NCI-H748 (cell line): ENCODE measurements at regions not wholly inside any gene's neighbourhood (a gene's known extent, or its start where the extent isn't known, plus 50 kb on each side); places are given as distances from the start of the nearest gene placed in this dataset.

Experiments
- DNase-seq: peaks from one replicate; lab custom pipeline; 2025; ENCODE audit not compliant: unreplicated experiment; lab: John Stamatoyannopoulos, UW

DNA sequence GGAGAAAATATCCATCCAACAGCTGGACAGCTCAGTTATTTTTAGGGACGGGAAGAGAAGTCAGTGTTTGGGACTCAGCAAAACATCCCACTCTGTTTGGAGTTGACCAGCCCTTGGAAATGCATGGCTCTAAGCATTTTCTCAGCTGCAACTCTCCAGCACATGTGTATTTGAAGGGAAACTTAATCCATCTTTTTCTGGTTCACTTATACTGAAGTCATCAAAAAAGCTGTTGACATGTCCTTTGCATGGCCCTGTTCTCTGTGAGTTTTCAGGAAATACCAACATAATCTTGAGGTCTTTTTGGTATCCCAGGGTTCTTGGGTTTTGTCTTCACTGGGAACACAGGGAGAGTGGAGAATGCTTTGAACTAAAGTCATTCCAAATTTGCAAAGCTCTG is 91.9 kb upstream of the CELF4 start:
- DNase-seq: no peak

GRCh38 chr18:37654731-37655369 is 89.3 kb upstream of the CELF4 start:
- no peak for DNase-seq

- DNase-seq: no peak
Observed at GRCh38 chr18:37654034-37654433, 88.4 kb upstream of the CELF4 start.

DNA sequence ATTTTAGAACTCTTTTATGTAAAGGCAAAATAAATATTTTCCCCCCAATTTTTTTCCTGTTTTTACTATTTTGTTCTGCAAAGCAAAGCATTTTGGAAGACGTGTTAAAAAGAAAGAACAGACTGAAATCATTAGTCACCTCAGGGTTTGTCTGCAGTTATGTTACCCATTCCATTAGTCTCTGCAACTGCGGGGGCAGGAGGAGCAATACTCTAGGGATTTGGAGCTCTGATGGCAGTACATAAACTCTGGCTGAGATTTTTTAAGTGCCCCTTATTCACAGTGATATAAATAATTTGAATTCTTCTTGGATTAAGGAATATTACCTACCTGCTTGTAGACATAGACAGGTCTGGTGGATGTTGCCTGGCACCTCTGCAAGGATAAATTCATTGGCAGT is 88.0 kb upstream of the CELF4 start:
- DNase-seq: no peak

DNA sequence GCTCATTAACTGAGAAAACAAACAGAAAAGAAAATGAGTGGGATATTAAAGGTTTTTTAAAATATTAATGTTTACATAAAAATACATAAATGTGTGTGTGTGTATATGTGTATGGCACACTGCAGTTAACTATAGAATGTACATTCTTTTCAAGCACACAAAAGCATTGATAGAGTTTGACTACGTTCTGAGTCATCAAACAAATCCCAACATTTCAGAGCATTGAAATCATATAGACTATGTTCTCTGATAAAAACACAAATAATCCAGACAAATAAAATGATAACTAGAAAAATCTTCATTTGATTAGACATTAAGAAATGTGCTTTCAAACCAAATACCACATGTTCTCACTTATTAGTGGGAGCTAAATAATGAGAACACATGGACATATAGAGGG is 84.3 kb upstream of the CELF4 start:
- DNase-seq: no peak

DNA sequence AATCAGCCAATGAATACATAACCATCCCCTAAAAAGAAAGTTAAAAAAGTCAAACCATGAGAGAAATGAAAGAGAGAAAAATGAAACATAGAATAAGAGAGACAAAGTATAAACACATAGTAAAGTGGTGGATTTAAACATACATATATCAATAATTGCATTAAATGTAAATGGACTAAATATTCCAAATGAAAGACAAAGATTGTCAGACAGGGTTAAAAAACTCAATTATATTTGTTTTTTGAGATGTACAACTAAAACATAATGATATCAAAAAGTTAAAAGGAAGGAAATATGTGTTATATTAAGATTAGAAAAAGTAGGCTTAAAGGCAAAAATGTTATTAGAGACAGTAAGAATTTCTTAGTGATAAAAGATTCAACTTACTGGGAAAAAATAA is 83.8 kb upstream of the CELF4 start:
- DNase-seq: no peak

DNA sequence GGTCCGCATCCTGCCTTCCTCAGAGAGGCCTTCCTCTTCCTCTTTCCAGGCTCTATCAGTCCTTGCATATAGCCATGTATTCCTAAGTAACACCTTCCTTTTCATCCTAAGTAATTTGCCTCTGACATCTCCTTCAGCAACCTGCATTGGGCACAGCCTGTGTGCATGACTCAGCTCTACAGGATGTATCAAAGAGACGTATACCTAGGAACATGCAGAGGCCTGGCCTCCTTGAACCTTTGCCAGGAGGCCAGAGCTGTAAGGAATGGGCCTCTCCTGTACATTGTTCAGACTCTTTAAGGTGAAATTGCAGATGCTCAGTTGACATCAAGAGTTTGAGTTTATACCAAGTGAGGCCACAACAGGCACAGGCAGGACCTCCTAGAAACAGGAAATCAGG is 76.0 kb upstream of the CELF4 start:
- DNase-seq: no peak

- DNase-seq: no peak
Observed at GRCh38 chr18:37640504-37640903, 74.9 kb upstream of the CELF4 start.

- DNase-seq: no peak
Observed at GRCh38 chr18:37639846-37640245, 74.2 kb upstream of the CELF4 start.

DNA sequence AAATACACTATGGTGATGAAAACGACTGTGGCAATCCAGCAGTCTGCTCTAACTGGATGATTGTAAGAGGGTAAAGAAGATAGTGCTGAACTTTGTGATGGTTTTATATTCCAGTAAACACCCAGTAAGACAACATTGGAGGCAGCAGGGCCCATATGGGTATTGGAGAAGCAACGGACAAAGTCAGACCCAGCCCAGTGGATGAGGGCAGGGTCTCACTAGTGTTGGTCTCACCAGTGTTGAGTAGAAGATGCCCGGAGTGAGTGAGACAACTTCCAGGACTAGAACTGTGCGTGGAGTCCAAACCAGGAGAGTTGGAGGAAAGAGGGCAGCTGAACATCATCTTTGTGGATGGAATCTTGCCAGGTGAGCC is 71.9 kb upstream of the CELF4 start:
- DNase-seq: no peak

GRCh38 chr18:37636831-37637477 is 71.4 kb upstream of the CELF4 start:
- DNase-seq: no peak

DNA sequence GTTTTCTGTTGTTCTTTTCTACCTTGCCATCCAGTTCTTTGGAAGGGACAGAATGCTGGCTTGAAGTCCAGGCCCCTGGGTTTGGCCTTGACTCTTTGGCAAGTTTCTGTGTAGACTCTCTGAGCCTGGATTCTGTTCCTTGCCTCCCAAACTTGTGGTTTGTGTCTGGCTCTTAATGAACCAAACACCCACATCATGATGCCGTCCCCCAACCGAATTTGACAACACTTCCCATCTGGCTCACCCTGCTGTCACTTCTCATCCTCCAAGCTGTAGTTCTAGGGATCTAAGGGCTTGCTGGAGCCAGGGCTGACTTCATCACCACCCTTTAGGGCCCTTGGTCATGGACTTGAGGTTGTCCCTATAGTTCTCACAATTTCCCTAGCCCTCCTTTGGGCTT is 68.9 kb upstream of the CELF4 start:
- DNase-seq: no peak

DNA sequence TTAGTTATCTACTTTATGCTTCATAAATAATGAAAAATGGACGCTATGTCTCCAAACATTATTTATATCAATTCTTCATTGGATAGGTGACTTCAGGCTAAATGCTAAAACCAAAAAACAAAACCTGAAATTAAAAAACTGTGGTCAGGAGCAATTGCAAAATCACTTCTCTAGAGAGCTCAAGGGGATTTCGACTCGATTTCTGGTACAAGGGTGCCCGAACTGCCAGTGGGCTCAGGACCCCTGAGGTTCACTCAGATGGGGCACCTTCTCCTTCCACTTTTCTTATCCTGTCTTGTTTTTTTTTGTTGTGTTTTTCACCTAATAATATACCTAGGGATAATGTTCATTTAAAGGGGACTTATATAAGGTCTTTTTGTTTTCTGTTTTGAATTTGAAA is 65.8 kb upstream of the CELF4 start:
- DNase-seq: no peak

- no peak for DNase-seq
Observed at GRCh38 chr18:37630334-37630733, 64.7 kb upstream of the CELF4 start.

DNA sequence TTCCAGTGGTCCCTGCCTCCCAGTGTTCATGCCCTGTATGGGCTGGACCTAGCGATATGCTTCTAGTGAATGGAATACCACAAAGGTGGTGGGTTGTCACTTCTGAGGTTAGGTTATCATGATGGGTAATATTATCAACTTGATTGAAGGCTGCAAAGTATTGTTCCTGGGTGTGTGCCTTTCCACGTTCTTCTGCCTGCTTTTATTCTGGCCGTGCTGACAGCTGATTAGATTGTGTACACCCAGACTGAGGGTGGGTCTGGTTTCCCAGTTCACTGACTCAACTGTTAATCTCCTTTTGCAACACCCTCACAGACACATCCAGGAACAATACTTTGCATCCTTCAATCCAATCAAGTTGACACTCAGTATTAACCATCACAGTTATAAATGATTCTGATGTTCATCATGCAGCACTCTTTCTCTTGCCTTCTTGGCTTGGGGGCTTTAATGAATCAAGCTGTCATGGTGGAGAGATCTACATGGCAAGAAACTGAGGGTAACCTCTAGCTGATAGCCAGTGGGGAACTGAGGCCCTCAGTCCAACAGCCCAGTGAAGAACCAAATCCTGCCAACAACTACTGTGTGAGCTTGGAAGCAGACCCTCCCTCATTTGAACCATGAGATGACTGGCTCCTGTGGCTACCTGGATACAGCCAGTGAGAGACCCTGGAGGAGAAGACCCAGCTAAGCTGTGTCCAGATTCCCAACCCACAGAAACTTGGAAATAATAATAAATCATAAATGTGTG is 63.0 kb upstream of the CELF4 start:
- no peak for DNase-seq

GRCh38 chr18:37624318-37624717 is 58.7 kb upstream of the CELF4 start:
- no peak for DNase-seq

DNA sequence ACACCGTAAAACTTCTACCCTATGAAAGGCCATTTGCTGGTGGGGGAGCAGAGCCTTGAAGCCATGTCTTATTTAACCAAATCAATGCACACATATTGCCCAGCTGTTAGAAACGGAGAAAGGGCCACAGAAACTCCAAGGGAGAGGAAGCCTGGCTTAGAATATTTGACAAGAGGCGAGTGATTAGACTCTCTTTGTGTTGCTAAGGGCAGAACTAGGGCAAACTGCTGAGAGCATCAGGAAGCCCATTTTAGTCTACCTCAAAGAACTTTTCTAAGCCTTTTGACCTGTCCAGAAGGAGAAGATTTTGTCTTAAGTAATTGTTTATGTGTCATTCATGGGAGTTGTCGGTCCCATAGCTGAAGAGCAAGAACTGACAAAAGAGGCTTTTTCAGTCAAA is 54.4 kb upstream of the CELF4 start:
- DNase-seq: no peak

GRCh38 chr18:37617623-37618022 is 52.0 kb upstream of the CELF4 start:
- peak; percentile 18 for DNase-seq
